ENCODE measurements at regions not wholly inside any gene's neighbourhood (a gene's known extent, or its start where the extent isn't known, plus 50 kb on each side); places are given as distances from the start of the nearest gene placed in this dataset.

DNA sequence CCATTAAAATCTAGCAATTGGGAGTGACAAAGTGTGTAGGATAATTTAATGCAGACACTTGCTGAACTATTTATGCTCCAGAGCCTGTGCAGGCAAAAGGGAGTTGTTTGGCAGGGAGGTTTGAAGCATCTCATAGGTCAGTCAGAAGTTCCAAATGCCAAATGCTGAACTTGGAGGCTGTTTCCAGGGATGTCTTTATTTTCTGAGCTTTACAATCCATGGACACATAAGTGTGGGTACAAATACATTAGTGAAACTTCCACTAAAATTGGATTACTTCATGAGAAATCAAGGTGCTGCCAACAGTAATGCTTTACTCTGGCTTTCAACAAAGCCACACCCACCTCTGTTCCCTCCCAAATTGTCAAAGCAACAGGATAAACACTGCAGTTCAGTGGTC, 422.1 kb upstream of the SETBP1 start:
- no peak overlapping the region for H3K27ac Mint-ChIP-seq

DNA sequence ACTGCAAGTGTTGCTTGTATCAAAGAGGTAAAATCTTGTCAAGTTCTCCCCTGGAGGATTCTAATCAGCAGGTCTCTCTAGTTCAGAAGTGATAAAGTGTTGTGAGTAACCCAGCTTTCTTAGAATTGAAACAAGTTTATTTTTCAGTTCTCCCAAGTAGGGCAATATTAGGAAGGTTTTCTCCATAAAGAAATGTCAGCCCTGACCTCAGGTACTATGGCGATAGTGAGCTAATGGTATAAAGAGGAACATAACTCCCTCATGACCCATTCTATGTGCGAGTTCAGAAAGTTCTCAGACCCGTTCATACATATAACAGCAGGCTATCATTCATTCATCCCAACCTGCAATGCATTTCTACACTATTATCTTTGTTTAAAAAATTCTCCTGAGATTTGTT, 421.1 kb upstream of the SETBP1 start:
- no peaks in the 10 kb centered on the region for H3K36me3 ChIP-seq (replicated peaks in 1 of 2; ENCODE audit: control extremely low read depth in 1 of 2, control insufficient read depth in 1 of 2, extremely low read depth in 1 of 2, insufficient read depth in 2 of 2, low read length in 1 of 2)
- ATAC-seq (ENCODE audit: low read depth) = no peak
- no peak overlapping the region for H3K27ac ChIP-seq (ENCODE audit: low read length in 2 of 2)
- Mint-ChIP-seq H3K27me3 (peaks cover 7% of the 10 kb centered on the region), H3K4me3 (no peak overlapping the region), H3K27ac (no peak overlapping the region), H3K4me1 (no peaks in the 10 kb centered on the region), H3K9me3 (ENCODE audit: insufficient read depth) (peaks cover 8% of the 10 kb centered on the region)
- H3K4me1 ChIP-seq (ENCODE audit: control insufficient read depth in 2 of 2, insufficient read depth in 2 of 2, low read length in 2 of 2) = no peaks in the 10 kb centered on the region
- ChIA-PET POLR2A (no interaction called here), CTCF (no interaction called here)
- no CpG with 5 or more reads among the region's 3 CpGs for WGBS (ENCODE audit: insufficient coverage)
- no peaks in the 10 kb centered on the region for H4K20me1 ChIP-seq (ENCODE audit: control insufficient read depth, insufficient read depth, low read length, poor library complexity, severe bottlenecking)
- no peak for TF ChIP-seq EZH2 (IDR thresholded peaks at IDR 0.05; ENCODE audit: borderline replicate concordance, insufficient read depth, low read depth, low read length, poor library complexity, severe bottlenecking)
- TF ChIP-seq, protein P1, sequence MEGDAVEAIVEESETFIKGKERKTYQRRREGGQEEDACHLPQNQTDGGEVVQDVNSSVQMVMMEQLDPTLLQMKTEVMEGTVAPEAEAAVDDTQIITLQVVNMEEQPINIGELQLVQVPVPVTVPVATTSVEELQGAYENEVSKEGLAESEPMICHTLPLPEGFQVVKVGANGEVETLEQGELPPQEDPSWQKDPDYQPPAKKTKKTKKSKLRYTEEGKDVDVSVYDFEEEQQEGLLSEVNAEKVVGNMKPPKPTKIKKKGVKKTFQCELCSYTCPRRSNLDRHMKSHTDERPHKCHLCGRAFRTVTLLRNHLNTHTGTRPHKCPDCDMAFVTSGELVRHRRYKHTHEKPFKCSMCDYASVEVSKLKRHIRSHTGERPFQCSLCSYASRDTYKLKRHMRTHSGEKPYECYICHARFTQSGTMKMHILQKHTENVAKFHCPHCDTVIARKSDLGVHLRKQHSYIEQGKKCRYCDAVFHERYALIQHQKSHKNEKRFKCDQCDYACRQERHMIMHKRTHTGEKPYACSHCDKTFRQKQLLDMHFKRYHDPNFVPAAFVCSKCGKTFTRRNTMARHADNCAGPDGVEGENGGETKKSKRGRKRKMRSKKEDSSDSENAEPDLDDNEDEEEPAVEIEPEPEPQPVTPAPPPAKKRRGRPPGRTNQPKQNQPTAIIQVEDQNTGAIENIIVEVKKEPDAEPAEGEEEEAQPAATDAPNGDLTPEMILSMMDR (IDR thresholded peaks at IDR 0.05) = no peak
- peaks cover 0 to 9% (median 2%) of the 10 kb centered on the region in 4 experiments for H3K27me3 ChIP-seq (replicated peaks in 1 of 4; ENCODE audit: control extremely low read depth in 1 of 4, control insufficient read depth in 3 of 4, insufficient read depth in 4 of 4, low read length in 3 of 4)
- no peak for DNase-seq
- no peaks in the 10 kb centered on the region for H3K79me2 ChIP-seq (ENCODE audit: control insufficient read depth, insufficient read depth, low read length)
- intact Hi-C loops (cut with micrococcal nuclease) = no loop called here
- no peak overlapping the region for H3K4me2 ChIP-seq (replicated peaks; ENCODE audit: low read depth, low read length, poor library complexity, severe bottlenecking)
- peaks cover 0 to 15% (median 8%) of the 10 kb centered on the region in 3 donors for H3K9me3 ChIP-seq (ENCODE audit: control extremely low read depth in 1 of 3, control insufficient read depth in 2 of 3, insufficient read depth in 1 of 3, low read length in 2 of 3)
- H3K4me3 ChIP-seq (ENCODE audit: control extremely low read depth in 1 of 5, extremely low read depth in 1 of 5, insufficient read depth in 1 of 5, low read depth in 2 of 5, low read length in 4 of 5) = no peak overlapping the region
- H2AFZ ChIP-seq (ENCODE audit: insufficient read depth, low read depth, low read length, poor library complexity, severe bottlenecking) = no peak overlapping the region
- no peak overlapping the region for H3K9ac ChIP-seq (ENCODE audit: low read length)

More for the DNA sequence above, 422.1 kb upstream of the SETBP1 start:
- Histone ChIP-seq H3K9me3 (ENCODE audit: control extremely low read depth in 1 of 3, control insufficient read depth in 2 of 3, insufficient read depth in 1 of 3, low read length in 2 of 3) (peaks cover 0 to 15% (median 8%) of the 10 kb centered on the region in 3 donors), H3K36me3 (replicated peaks in 1 of 2; ENCODE audit: control extremely low read depth in 1 of 2, control insufficient read depth in 1 of 2, extremely low read depth in 1 of 2, insufficient read depth in 2 of 2, low read length in 1 of 2) (no peaks in the 10 kb centered on the region), H3K27me3 (replicated peaks in 1 of 4; ENCODE audit: control extremely low read depth in 1 of 4, control insufficient read depth in 3 of 4, insufficient read depth in 4 of 4, low read length in 3 of 4) (peaks cover 0 to 9% (median 0%) of the 10 kb centered on the region in 4 experiments), H3K9ac (ENCODE audit: low read length) (no peak overlapping the region), H3K4me1 (ENCODE audit: control insufficient read depth in 2 of 2, insufficient read depth in 2 of 2, low read length in 2 of 2) (no peaks in the 10 kb centered on the region), H4K20me1 (ENCODE audit: control insufficient read depth, insufficient read depth, low read length, poor library complexity, severe bottlenecking) (no peaks in the 10 kb centered on the region), H3K27ac (ENCODE audit: low read length in 2 of 2) (no peak overlapping the region), H3K4me3 (ENCODE audit: control extremely low read depth in 1 of 5, extremely low read depth in 1 of 5, insufficient read depth in 1 of 5, low read depth in 2 of 5, low read length in 4 of 5) (no peak overlapping the region), H2AFZ (ENCODE audit: insufficient read depth, low read depth, low read length, poor library complexity, severe bottlenecking) (no peak overlapping the region), H3K79me2 (ENCODE audit: control insufficient read depth, insufficient read depth, low read length) (no peaks in the 10 kb centered on the region), H3K4me2 (replicated peaks; ENCODE audit: low read depth, low read length, poor library complexity, severe bottlenecking) (no peak overlapping the region)
- CTCF ChIA-PET = no interaction called here
- peaks cover 7% of the 10 kb centered on the region for H3K27me3 Mint-ChIP-seq
- intact Hi-C loops (cut with micrococcal nuclease) = no loop called here
- no peaks in the 10 kb centered on the region for H3K4me1 Mint-ChIP-seq
- POLR2A ChIA-PET = no interaction called here
- H3K9me3 Mint-ChIP-seq (ENCODE audit: insufficient read depth) = peaks cover 5% of the 10 kb centered on the region
- DNase-seq (no peak), ATAC-seq (ENCODE audit: low read depth) (no peak)
- TF ChIP-seq, protein P1 (IDR thresholded peaks at IDR 0.05) = no peak
- no peak for TF ChIP-seq EZH2 (IDR thresholded peaks at IDR 0.05; ENCODE audit: borderline replicate concordance, insufficient read depth, low read depth, low read length, poor library complexity, severe bottlenecking)
- H3K4me3 Mint-ChIP-seq = no peak overlapping the region

Measured in B cell (primary cell).